GM23338 (cell line): ENCODE measurements at regions not wholly inside any gene's neighbourhood (a gene's known extent, or its start where the extent isn't known, plus 50 kb on each side); places are given as distances from the start of the nearest gene placed in this dataset.

ENCODE experiments used
- CREB1 ChIP-seq: fragments of 250-450 bp; sonication (Bioruptor Pico); IDR thresholded peaks from 2 replicates; pipeline ENCODE4 v1.5.0; 2020; ENCODE audit warnings: low read depth, mild to moderate bottlenecking, moderate library complexity
- CTCF ChIP-seq, 2 experiments: fragments of 200-600 bp in 1 of 2; sonication (generic) in 1 of 2; conservative IDR thresholded peaks; 2 replicates each; pipeline versions ENCODE4 v1.5.1 to v1.6.1; 2016 to 2017; ENCODE audit warnings: antibody characterized with exemption in 2 of 2, low read depth in 2 of 2, mild to moderate bottlenecking in 2 of 2, moderate library complexity in 1 of 2
- EZH2 ChIP-seq: fragments of 200-600 bp; sonication (generic); IDR thresholded peaks from one replicate; pipeline ENCODE4 v1.8.0; 2017; ENCODE audit warnings: antibody characterized with exemption, mild to moderate bottlenecking, low read depth; ENCODE audit not compliant: unreplicated experiment
- EZH2phosphoT487 ChIP-seq: fragments of 200-600 bp; sonication (generic); IDR thresholded peaks from one replicate; pipeline ENCODE4 v1.8.1; 2018; ENCODE audit warnings: antibody characterized with exemption; ENCODE audit not compliant: unreplicated experiment
- JUNB ChIP-seq: IDR thresholded peaks from one replicate; pipeline ENCODE4 v1.6.1; 2016; ENCODE audit warnings: antibody characterized with exemption; ENCODE audit not compliant: unreplicated experiment
- POLR2AphosphoS5 ChIP-seq: IDR thresholded peaks from 2 replicates; pipeline ENCODE4 v1.6.1; 2016; ENCODE audit warnings: antibody characterized with exemption, low read depth
- TF ChIP-seq, protein P1 (sequence below): IDR thresholded peaks from one replicate; pipeline ENCODE4 v1.6.1; 2018; ENCODE audit warnings: antibody characterized with exemption; ENCODE audit not compliant: unreplicated experiment

- TF ChIP-seq EZH2, result no peak
- no peak for TF ChIP-seq CTCF (conservative IDR thresholded peaks at IDR 0.05; ENCODE audit: low read depth in 2 of 2)
- no peak for TF ChIP-seq JUNB
- TF ChIP-seq EZH2phosphoT487, result no peak
- TF ChIP-seq, protein P1, sequence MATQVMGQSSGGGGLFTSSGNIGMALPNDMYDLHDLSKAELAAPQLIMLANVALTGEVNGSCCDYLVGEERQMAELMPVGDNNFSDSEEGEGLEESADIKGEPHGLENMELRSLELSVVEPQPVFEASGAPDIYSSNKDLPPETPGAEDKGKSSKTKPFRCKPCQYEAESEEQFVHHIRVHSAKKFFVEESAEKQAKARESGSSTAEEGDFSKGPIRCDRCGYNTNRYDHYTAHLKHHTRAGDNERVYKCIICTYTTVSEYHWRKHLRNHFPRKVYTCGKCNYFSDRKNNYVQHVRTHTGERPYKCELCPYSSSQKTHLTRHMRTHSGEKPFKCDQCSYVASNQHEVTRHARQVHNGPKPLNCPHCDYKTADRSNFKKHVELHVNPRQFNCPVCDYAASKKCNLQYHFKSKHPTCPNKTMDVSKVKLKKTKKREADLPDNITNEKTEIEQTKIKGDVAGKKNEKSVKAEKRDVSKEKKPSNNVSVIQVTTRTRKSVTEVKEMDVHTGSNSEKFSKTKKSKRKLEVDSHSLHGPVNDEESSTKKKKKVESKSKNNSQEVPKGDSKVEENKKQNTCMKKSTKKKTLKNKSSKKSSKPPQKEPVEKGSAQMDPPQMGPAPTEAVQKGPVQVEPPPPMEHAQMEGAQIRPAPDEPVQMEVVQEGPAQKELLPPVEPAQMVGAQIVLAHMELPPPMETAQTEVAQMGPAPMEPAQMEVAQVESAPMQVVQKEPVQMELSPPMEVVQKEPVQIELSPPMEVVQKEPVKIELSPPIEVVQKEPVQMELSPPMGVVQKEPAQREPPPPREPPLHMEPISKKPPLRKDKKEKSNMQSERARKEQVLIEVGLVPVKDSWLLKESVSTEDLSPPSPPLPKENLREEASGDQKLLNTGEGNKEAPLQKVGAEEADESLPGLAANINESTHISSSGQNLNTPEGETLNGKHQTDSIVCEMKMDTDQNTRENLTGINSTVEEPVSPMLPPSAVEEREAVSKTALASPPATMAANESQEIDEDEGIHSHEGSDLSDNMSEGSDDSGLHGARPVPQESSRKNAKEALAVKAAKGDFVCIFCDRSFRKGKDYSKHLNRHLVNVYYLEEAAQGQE, result no peak
- no peak for TF ChIP-seq CREB1 (CRISPR knock-in tag)
- no peak for TF ChIP-seq POLR2AphosphoS5
Measured at GRCh38 chr10:9860045-9860444, 1157.6 kb upstream of the CELF2 start.
